ENCODE measurements at regions not wholly inside any gene's neighbourhood (a gene's known extent, or its start where the extent isn't known, plus 50 kb on each side); places are given as distances from the start of the nearest gene placed in this dataset.

DNA sequence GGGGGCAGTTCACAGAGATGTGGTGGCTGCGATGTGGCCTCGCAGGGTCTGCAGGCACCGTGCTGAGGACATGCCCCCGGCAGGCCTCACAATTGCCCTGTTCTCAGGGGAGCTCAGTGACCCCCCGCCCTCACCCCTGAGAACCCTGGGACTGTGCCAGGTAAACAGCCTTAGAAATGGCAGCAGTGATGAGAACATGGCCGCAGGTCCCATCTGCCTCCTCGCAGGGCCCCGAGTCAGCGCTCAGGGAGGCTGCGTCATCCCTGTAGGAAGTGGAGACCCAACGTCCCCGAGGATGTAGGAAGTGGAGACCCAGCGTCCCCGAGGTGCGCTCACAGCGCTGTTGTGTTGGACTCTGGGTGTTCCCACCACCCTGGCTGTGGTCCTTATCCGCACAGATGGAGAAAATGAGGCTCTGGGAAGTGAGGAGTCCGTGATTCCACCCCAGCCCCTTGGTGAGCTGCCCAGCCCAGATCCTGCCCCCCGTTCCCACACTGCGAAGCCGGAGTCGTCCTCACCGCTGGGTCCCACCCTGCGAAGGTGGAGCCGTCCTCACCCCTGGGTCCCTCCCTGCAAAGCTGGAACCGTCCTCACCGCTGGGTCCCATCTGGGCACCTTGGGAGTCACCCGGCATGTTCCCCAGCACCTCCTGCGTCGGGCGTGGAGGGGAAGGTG, 1086.8 kb downstream of the BRD1 start:
- DNase-seq = no peak

- no peak for DNase-seq
Measured at GRCh38 chr22:48740086-48740730, 1087.5 kb downstream of the BRD1 start.

GRCh38 chr22:48739348-48740085, 1088.2 kb downstream of the BRD1 start:
- no peak for DNase-seq

DNA sequence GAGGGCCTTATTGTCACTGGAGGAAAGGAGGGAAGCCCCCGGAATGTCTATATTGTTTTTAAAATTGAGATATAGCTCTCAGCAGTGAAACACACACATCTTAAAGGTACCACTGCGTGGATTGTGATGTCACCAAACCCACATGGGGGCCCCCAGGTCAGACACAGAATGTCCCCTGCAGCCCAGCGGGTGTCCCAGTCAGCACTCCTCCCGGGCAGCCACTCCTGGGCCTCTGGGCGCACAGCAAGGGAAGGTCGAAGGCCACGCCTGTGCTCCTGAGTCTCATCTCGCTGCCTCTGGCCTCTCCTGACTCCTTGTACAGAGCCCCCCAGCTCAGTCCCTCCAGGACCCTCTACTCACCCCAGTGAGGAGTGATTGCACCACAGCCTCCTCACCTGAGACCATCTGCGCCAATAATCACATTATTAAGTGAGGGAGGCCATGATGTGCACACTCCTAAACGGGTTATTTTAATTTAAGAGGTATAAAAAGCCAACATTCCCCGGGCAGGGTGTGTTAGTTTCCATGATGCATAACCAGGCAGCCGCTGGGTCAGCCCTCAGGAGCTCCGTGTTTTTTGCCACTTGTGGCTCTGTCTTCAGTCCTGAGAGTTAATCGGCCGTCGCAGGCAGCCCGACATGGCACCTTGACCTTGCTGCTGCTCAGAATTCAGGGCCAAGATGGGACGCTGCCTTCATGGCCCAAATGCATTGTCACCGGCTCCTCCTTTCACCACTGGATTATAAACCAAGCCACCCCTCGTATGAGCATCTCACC, 1089.3 kb downstream of the BRD1 start:
- no peak for DNase-seq

GRCh38 chr22:48737461-48738203, 1090.0 kb downstream of the BRD1 start:
- DNase-seq = no peak

GRCh38 chr22:48736593-48737460, 1090.8 kb downstream of the BRD1 start:
- no peak for DNase-seq

GRCh38 chr22:48734961-48735360, 1092.7 kb downstream of the BRD1 start:
- no peak for DNase-seq

- DNase-seq = no peak
Measured at GRCh38 chr22:48734359-48734758, 1093.3 kb downstream of the BRD1 start.

DNA sequence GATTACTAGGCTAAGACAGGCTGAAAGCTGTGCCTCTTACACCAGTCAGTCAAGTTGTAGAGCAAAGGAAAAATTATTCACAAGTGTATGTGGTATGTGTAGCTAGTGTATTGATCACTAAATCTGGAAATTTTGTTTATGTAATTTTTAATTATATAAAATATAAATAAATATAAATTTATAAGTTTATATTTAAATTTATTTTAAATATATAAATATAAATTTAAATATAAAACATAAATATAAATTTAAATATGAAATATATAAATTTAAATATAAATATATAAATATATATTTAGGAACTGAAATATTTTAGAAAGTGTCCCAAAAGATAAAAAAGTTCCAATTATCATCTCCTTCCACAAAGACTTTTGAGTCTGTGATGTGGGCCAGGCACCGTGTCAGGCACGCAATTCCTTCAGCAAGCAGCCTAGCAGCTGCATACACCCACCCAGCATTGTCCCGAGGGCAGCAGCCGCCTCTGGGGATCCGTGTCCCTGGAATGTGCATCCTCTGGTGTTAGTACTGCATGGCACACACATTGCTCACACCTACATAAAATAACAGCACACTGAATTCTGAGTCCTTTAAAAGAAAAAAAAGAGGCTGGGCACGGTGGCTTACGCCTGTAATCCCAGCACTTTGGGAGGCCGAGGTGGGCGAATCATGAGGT, 1098.0 kb downstream of the BRD1 start:
- DNase-seq = no peak

- no peak for DNase-seq
Measured at GRCh38 chr22:48727454-48728058, 1100.1 kb downstream of the BRD1 start.

DNA sequence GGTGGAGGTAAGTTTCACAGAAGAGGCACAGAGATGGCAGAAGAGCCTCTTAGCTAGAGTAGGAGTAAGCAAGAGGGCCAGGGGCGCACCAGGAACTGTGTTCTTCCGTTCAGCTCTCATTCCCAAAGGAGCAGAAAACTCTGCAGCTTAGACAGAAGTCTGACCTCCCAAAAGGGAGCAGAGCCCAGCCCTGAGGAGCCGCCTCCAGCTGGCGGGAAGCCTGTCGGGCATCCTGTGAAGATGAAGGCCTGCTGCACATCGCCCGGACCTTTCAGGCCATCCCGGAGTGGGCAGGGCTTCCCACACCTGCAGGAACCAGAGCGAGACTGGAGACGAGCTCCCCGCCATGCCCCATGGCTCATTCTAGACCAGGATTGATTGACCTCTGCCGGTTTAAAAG, 1102.8 kb downstream of the BRD1 start:
- DNase-seq = no peak

DNA sequence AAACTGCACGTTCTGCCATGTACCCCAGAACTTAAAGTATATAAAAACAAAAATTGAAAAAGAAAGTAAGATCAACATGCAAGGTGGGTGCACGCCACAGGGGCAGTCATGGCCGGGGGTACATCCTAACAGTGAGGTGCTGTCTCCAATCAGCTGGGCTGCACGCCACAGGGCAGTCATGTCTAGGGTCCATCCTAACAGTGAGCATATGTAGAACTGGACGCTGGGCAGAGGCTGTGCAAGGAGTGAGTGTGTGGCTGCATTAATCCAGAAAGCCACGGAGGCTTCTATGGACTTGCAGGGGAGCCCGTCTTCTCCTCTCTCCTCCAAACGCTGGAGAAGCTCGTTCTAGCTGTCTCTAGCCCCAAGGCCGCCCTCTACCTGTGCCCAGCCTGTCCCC, 1105.0 kb downstream of the BRD1 start:
- DNase-seq = no peak

DNA sequence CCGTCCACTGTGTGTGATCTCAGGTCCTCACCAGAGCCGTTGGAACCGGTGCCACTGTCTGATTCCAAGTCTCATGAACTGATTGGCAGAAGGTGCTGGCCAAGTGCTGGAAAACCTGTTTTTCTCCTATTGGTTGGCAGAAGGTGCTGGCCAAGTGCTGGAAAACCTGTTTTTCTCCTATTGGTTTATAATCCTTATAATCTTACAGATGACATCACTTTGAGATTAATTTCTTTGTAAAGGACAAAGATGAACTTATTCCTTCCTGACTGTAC, 1106.3 kb downstream of the BRD1 start:
- no peak for DNase-seq

- no peak for DNase-seq
Measured at GRCh38 chr22:48720662-48721394, 1106.8 kb downstream of the BRD1 start.

- DNase-seq = no peak
Measured at GRCh38 chr22:48719978-48720661, 1107.6 kb downstream of the BRD1 start.

GRCh38 chr22:48718818-48719500, 1108.7 kb downstream of the BRD1 start:
- no peak for DNase-seq

DNA sequence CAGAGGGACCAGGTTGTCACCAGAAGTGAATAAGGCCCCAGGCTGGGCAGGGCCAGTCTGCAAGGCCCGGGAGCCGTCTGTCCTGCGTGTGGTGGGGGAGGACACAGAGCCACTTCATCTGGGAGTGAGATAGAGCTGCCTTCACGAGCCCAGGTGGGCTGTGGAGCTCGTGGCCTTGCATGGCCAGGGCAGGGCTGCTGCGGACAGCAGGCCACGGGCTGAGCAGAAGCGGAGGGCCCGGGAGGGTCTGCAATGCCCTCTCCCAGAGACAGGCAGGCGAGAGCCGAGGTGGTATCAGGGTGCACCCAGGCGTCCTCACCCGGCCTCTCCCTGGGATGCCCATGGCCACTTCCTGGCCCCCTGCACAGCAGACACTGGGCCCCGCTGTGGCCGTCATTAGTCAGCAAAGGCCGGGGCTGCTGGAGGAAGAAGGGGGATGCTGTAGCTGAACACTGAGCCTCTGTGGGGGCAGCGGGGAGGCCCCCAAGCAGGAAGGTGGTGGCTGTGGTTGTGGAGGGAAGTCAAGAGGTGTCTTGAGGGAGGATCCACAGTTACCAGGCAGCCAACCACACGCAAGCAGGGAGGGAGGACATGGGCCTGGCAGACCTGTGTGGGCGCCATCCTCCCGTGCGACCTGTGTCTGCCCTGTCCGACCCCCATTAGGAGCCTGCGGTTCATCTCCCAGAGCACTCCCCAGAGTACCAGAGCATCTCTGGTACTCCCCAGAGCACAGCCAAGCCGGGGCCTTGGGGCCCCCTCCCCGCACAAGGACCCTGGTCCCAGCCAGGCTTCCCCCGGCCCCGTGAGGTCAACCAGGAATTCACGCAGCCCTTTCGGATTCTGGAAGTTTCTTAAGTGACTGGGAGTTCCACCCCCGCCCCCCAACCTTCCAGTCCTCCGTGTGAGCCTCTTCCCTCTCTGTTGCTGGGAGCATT, 1109.5 kb downstream of the BRD1 start:
- DNase-seq = no peak
